NT2/D1 (cell line): ENCODE measurements at regions not wholly inside any gene's neighbourhood (a gene's known extent, or its start where the extent isn't known, plus 50 kb on each side); places are given as distances from the start of the nearest gene placed in this dataset.

Experiments used
- YY1 ChIP-seq: IDR thresholded peaks from 2 replicates; pipeline ENCODE4 v1.6.1; 2011; ENCODE audit not compliant: insufficient read length, insufficient read depth
- ZNF274 ChIP-seq: IDR thresholded peaks from 2 replicates; pipeline ENCODE4 v1.6.1; 2011; ENCODE audit warnings: mild to moderate bottlenecking, low read depth, low read length

GRCh38 chr11:120021391-120021953, 116.4 kb downstream of the TRIM29 start:
- TF ChIP-seq YY1 = no peak
- TF ChIP-seq ZNF274 = no peak
